HG02885 (cell line): ENCODE measurements at regions not wholly inside any gene's neighbourhood (a gene's known extent, or its start where the extent isn't known, plus 50 kb on each side); places are given as distances from the start of the nearest gene placed in this dataset.
"Not testable (repeated sequence)": the region's sequence is repeated elsewhere in the genome, so short reads cannot be mapped to it uniquely, and the experiment has no call there.

Source experiments
- ATAC-seq: cut with Tn5 transposase; IDR thresholded peaks from one replicate; pipeline ENCODE4 v1.9.1; 2021; ENCODE audit warnings: mild to moderate bottlenecking; ENCODE audit not compliant: unreplicated experiment, poor library complexity

GRCh38 chr10:62583876-62584615 lies 209.9 kb downstream of the ZNF365 start:
- no peak for ATAC-seq

DNA sequence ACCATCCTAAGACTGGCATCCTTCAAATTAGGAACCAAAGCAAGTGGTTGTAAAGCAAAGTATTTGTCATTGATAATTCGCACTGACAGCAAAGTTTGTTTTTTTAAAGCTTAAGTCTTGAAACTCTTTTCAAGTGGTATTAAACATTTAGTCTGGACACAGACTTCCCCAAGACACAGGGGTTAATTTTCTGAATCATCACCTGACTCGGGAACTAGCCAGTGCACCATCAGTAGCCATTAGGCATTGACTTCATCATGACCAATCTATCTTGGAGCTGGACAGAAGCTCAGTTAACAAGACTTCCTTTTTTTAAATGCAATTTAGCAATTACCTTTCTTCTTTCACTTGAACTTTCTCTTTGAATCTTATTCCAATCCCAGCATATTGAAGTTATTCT lies 210.6 kb downstream of the ZNF365 start:
- no peak for ATAC-seq

DNA sequence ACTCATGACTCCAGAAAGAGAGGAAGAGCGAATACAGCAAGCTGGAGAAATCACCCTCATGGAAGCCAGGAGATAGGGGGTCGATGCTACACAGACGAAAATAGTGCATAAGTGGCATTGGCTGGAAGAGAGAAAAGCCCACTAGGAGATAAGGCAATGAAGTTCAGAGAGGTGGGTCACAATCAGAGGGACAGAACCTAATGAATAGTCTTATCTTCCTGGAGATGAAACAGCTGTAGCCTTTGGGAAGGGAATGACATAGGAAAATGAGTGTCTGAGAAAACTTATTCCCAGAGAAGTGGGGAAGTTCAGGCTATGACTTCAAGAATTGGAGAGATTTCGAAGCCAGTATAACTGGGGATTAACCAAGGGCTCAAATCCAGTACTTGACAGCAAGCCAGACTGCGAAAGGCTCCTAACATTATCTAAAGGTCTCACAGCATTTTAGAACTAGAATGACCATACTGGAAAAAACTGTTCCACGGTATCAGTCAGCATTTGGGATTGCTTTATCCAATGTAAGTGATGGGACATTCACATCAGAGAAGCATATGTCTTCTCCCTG lies 211.1 kb downstream of the ZNF365 start:
- no peak for ATAC-seq

GRCh38 chr10:62587011-62587410 lies 212.8 kb downstream of the ZNF365 start:
- ATAC-seq = no peak

- no peak for ATAC-seq
Measured at GRCh38 chr10:62588116-62588515, 213.9 kb downstream of the ZNF365 start.

- ATAC-seq = no peak
Measured at GRCh38 chr10:62589689-62590088, 214.8 kb upstream of the ADO start.

GRCh38 chr10:62590306-62590705 lies 214.2 kb upstream of the ADO start:
- no peak for ATAC-seq

- ATAC-seq = peak; percentile 79
Measured at GRCh38 chr10:62594093-62594520, 210.4 kb upstream of the ADO start.

DNA sequence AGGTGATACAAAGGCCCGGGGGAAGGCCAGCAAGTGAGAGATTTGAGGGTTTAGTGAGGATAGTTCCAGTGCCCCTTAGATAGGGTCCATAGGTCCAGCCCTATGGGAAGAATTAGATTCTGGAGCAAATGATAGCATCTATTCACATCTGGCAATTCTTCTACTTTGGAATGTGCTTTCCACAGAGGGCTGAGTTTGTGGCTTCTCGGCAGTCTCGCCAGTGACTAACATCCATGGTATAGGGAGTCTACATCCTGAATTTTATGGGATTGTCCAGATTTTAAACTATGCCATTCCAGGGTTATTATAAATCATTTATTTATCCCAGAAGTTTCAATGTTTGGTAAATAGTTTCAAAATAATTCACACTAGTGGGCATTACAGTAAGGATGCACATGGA lies 207.3 kb upstream of the ADO start:
- ATAC-seq = no peak

DNA sequence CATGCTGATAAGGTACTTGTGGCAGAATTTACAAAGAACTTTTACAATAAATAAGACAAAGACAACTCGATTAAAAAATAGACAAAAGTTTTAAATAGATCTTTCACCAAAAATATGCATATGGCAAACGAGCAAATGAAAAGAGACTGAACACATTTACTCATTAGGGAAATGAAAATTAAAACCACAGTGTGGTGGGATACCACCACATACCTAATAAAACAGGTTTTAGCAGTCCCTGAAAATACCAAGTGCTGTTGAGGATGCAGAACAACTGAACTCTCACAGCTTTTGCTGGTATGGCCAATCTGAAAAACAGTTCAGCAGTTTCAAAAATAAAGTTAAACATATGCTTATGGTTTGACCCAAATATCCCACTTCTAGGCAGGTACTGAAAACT lies 205.4 kb upstream of the ADO start:
- ATAC-seq = no peak

GRCh38 chr10:62606551-62606950 lies 198.0 kb upstream of the ADO start:
- ATAC-seq = not testable (repeated sequence)

- ATAC-seq = not testable (repeated sequence)
Measured at GRCh38 chr10:62608189-62608875, 196.2 kb upstream of the ADO start.

DNA sequence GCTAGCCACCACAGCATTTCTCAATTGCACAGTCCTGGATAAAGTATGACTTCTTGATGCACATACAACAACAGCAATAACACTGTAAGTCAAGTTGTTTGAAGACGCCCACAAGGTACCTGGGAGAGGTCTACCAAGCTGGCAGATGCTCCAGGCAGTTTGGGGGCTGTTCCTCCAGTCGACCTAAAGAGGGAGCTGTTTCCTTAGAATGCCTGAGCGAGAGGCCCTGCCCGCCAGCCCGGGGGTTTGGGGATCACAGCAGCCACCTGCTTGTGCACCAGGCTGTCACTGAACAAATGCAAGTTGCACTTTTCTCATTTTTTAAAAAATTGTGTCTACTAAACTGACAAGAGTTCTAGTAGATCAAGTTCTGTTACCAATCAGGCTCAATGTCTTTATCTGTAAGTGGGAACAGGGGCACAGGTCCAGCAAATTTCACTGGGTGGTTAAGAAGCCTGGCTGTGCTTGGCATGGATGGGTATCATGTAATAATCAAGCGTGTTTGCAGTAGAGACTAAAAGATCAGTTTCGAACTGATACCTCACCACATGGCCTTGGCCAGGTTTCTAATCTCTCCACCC lies 193.8 kb upstream of the ADO start:
- peak; percentile 82 for ATAC-seq

- no peak for ATAC-seq
Measured at GRCh38 chr10:62613424-62613823, 191.1 kb upstream of the ADO start.

- ATAC-seq = no peak
Measured at GRCh38 chr10:62613859-62614258, 190.7 kb upstream of the ADO start.

DNA sequence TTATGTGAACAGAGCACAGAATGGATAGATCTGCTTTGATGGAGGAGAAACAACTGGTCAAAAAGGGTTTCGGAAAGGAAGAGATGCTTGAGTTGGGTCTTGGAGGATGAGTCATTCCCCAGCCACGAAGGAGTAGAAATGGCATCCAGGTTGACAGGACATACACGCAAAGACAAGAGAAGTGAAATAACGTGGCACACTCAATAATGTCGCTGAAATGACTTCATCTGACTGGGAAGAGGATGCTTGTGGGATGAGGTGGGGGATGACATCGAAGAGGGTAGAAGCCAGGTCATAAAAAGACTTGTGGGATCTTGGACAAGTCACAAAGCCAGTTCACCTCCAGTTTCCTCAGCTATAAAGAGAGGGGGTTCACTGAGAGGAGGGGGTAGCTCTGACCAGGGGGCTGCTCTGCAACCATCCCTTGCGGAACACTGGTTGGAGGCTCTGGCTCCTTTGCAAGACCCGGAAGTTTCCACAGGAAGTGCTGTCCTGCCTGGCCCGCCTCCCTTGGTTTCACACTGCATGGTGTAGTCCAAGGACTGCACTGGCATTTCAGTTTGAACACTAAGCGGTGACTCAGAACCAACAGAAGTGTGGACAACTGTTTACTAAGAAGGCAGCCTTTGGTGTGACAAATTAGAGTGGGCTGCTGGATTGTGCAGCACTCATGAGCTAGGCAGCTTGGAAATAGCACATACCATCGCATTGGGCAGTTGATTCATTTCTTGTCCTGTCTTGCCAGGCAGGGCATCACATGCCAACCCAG lies 189.9 kb upstream of the ADO start:
- ATAC-seq = peak; percentile 62

DNA sequence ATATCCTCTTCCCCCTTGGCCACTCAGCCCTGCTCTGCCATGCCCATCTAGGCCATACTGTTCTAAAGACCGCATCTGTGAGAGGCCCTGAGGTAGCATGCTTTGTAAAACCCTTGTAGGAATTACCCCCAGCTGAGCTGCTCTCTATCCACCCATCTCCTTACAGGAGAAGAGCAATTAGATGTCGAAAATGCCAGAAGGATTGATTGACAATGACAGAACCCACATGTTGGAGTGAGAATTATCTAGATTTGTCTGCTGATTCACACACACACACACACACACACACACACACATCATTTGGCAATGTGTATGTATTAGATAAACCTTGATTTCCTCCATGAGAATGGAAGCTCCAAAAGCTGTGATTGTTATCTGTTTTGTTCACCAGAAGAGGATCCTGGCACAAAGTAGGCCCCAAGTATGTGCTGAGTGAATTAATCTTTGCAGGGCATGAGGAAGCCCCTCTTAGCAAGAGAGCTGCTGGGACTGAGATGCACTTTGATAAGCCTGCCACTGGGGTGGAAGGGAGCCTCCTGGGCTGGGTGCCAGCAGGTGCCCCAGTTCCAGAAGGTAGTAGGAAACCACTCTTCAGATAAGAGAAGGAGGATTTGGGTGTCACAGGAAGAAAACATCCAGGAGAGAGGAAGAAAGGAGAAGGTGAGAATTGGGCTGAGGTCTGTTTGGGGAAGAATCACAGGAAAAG lies 187.5 kb upstream of the ADO start:
- ATAC-seq = no peak

GRCh38 chr10:62617652-62618051 lies 186.9 kb upstream of the ADO start:
- no peak for ATAC-seq

GRCh38 chr10:62618054-62618453 lies 186.5 kb upstream of the ADO start:
- no peak for ATAC-seq
